ENCODE measurements at regions not wholly inside any gene's neighbourhood (a gene's known extent, or its start where the extent isn't known, plus 50 kb on each side); places are given as distances from the start of the nearest gene placed in this dataset.

- peak; percentile 21 for FAIRE-seq
- TF ChIP-seq CTCF (IDR thresholded peaks at IDR 0.05; ENCODE audit: insufficient read depth, missing control alignments) = no peak
- DNase-seq (ENCODE audit: insufficient read length, low spot score) = no peak
Observed at GRCh38 chr4:141340458-141340857, 119.8 kb downstream of the ZNF330 start.

- DNase-seq (ENCODE audit: insufficient read length, low spot score) (peak; percentile 16), FAIRE-seq (peak; percentile 95)
- peak; percentile 70 for TF ChIP-seq CTCF (IDR thresholded peaks at IDR 0.05; ENCODE audit: insufficient read depth, missing control alignments)
Observed at GRCh38 chr4:141346144-141346543, 125.4 kb downstream of the ZNF330 start.

GRCh38 chr4:141347684-141348083, 127.0 kb downstream of the ZNF330 start:
- no peak for TF ChIP-seq CTCF (IDR thresholded peaks at IDR 0.05; ENCODE audit: insufficient read depth, missing control alignments)
- no peak for FAIRE-seq

GRCh38 chr4:141348125-141348524, 127.4 kb downstream of the ZNF330 start:
- TF ChIP-seq CTCF (IDR thresholded peaks at IDR 0.05; ENCODE audit: insufficient read depth, missing control alignments) = no peak
- DNase-seq (ENCODE audit: insufficient read length, low spot score) (no peak), FAIRE-seq (no peak)

More at GRCh38 chr4:141347684-141348083, 127.0 kb downstream of the ZNF330 start:
- DNase-seq (ENCODE audit: insufficient read length, low spot score) = no peak

GRCh38 chr4:141348573-141348972, 127.9 kb downstream of the ZNF330 start:
- DNase-seq (ENCODE audit: insufficient read length, low spot score) (no peak), FAIRE-seq (no peak)
- TF ChIP-seq CTCF (IDR thresholded peaks at IDR 0.05; ENCODE audit: insufficient read depth, missing control alignments) = no peak

GRCh38 chr4:141349236-141349635, 128.5 kb downstream of the ZNF330 start:
- FAIRE-seq (no peak), DNase-seq (ENCODE audit: insufficient read length, low spot score) (no peak)
- no peak for TF ChIP-seq CTCF (IDR thresholded peaks at IDR 0.05; ENCODE audit: insufficient read depth, missing control alignments)

GRCh38 chr4:141350122-141350905, 129.6 kb downstream of the ZNF330 start:
- no peak for TF ChIP-seq CTCF (IDR thresholded peaks at IDR 0.05; ENCODE audit: insufficient read depth, missing control alignments)
- FAIRE-seq (no peak), DNase-seq (ENCODE audit: insufficient read length, low spot score) (no peak)
